ENCODE measurements at regions not wholly inside any gene's neighbourhood (a gene's known extent, or its start where the extent isn't known, plus 50 kb on each side); places are given as distances from the start of the nearest gene placed in this dataset.
A peak's percentile ranks its signal among the peaks of the same experiment; 100 is the strongest.

GRCh38 chr4:42729505-42730237 is 72.8 kb upstream of the ATP8A1 start:
- H3K27ac ChIP-seq = no peak overlapping the region
- TF ChIP-seq POLR2A (IDR thresholded peaks at IDR 0.05) = no peak
- TF ChIP-seq, protein P1, sequence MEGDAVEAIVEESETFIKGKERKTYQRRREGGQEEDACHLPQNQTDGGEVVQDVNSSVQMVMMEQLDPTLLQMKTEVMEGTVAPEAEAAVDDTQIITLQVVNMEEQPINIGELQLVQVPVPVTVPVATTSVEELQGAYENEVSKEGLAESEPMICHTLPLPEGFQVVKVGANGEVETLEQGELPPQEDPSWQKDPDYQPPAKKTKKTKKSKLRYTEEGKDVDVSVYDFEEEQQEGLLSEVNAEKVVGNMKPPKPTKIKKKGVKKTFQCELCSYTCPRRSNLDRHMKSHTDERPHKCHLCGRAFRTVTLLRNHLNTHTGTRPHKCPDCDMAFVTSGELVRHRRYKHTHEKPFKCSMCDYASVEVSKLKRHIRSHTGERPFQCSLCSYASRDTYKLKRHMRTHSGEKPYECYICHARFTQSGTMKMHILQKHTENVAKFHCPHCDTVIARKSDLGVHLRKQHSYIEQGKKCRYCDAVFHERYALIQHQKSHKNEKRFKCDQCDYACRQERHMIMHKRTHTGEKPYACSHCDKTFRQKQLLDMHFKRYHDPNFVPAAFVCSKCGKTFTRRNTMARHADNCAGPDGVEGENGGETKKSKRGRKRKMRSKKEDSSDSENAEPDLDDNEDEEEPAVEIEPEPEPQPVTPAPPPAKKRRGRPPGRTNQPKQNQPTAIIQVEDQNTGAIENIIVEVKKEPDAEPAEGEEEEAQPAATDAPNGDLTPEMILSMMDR (IDR thresholded peaks at IDR 0.05 in 8 of 11, conservative IDR thresholded peaks at IDR 0.05 in 3 of 11) = no peak
- TF ChIP-seq POLR2AphosphoS5 (IDR thresholded peaks at IDR 0.05) = no peak
- no peaks in the 10 kb centered on the region for H3K27me3 ChIP-seq (replicated peaks in 1 of 7)
- H3K36me3 ChIP-seq = no peaks in the 10 kb centered on the region
- DNase-seq = no peak
- intact Hi-C loops (cut with DNase I; ENCODE audit: low total_unique reads) = no loop called here
- peaks cover 0 to 17% (median 12%) of the 10 kb centered on the region in 8 donors for H3K9me3 ChIP-seq
- 71 to 89% (median 77%) methylated on average over 4 of the region's 4 CpGs for WGBS, 5 donors
- H3K4me3 ChIP-seq = no peak overlapping the region
- no peaks in the 10 kb centered on the region for H3K4me1 ChIP-seq

DNA sequence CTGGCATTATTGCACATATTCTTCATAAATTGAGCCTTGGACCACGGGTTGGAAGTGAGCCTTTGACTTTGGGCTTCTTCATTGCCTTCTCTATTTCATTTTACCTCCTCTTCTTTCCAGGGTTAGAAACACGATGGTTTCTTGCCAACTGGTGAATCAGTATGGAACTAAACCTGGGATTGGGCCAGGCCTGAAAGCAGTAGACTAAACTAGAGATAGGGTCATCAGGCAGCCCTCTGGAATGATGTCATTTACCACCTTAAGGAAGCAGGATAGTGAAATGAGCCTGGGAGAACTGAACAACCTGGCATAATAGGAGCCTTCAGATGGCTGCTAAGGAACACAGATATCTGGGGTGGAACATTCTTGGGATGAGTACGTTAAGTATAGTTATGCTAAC is 67.5 kb upstream of the ATP8A1 start:
- DNase-seq = no peak
- intact Hi-C loops (cut with DNase I; ENCODE audit: low total_unique reads) = no loop called here
- TF ChIP-seq, protein P1 (IDR thresholded peaks at IDR 0.05 in 8 of 11, conservative IDR thresholded peaks at IDR 0.05 in 3 of 11) = no peak
- TF ChIP-seq POLR2A (IDR thresholded peaks at IDR 0.05) (no peak), POLR2AphosphoS5 (IDR thresholded peaks at IDR 0.05) (no peak)
- no peaks in the 10 kb centered on the region for H3K27me3 ChIP-seq (replicated peaks in 1 of 7)
- H3K9me3 ChIP-seq = peaks cover 0 to 13% (median 9%) of the 10 kb centered on the region in 8 donors
- no peaks in the 10 kb centered on the region for H3K36me3 ChIP-seq
- H3K27ac ChIP-seq = no peak overlapping the region
- 78 to 91% (median 82%) methylated on average over 3 of the region's 3 CpGs for WGBS, 5 donors
- no peak overlapping the region for H3K4me3 ChIP-seq
- peaks cover 0 to 12% (median 0%) of the 10 kb centered on the region in 6 donors for H3K4me1 ChIP-seq

GRCh38 chr4:42720533-42720932 is 63.6 kb upstream of the ATP8A1 start:
- Histone ChIP-seq H3K4me1 (peaks cover 0 to 29% (median 3%) of the 10 kb centered on the region in 6 donors), H3K9me3 (no peaks in the 10 kb centered on the region), H3K27me3 (replicated peaks in 1 of 7) (no peaks in the 10 kb centered on the region), H3K36me3 (no peaks in the 10 kb centered on the region), H3K4me3 (no peak overlapping the region), H3K27ac (peak overlapping the region in 2 of 8 donors; percentile 3 to 18)
- intact Hi-C loops (cut with DNase I; ENCODE audit: low total_unique reads) = no loop called here
- WGBS, 5 donors = 23 to 31% (median 29%) methylated on average over 1 of the region's 1 CpG
- no peak for DNase-seq
- TF ChIP-seq, protein P1 (IDR thresholded peaks at IDR 0.05 in 8 of 11, conservative IDR thresholded peaks at IDR 0.05 in 3 of 11) = no peak
- no peak for TF ChIP-seq POLR2A (IDR thresholded peaks at IDR 0.05)
- TF ChIP-seq POLR2AphosphoS5 (IDR thresholded peaks at IDR 0.05) = no peak

DNA sequence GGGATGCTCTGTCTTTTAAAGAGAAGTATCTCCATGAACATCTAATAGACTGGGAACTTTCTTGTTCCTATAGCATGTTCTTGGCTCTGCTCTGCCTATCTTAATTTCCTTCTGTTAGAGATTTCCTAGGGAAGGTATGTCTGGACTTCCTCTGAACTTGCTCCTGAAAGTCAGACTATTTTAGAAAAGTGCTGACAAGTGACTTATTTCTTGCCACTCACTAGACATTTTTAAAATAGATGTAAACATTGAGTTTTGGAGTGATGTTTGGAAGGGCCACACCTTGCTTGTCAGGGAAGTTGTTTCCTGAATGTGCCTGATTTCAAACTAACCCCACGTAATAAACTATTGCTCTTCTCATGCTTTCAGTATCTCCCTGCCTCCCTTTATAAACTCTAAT is 62.4 kb upstream of the ATP8A1 start:
- H3K27ac ChIP-seq = no peak overlapping the region
- no peak for TF ChIP-seq POLR2AphosphoS5 (IDR thresholded peaks at IDR 0.05)
- TF ChIP-seq POLR2A (IDR thresholded peaks at IDR 0.05) = no peak
- TF ChIP-seq, protein P1 (IDR thresholded peaks at IDR 0.05 in 8 of 11, conservative IDR thresholded peaks at IDR 0.05 in 3 of 11) = no peak
- H3K9me3 ChIP-seq = no peaks in the 10 kb centered on the region
- no peak for DNase-seq
- WGBS, 5 donors = 33 to 70% (median 55%) methylated on average over 1 of the region's 1 CpG
- intact Hi-C loops (cut with DNase I; ENCODE audit: low total_unique reads) = no loop called here
- H3K36me3 ChIP-seq = no peaks in the 10 kb centered on the region
- H3K4me3 ChIP-seq = no peak overlapping the region
- H3K27me3 ChIP-seq (replicated peaks in 1 of 7) = no peaks in the 10 kb centered on the region
- peaks cover 0 to 29% (median 3%) of the 10 kb centered on the region in 6 donors for H3K4me1 ChIP-seq
